HG03039 (cell line): ENCODE measurements at regions not wholly inside any gene's neighbourhood (a gene's known extent, or its start where the extent isn't known, plus 50 kb on each side); places are given as distances from the start of the nearest gene placed in this dataset.
"Not testable (repeated sequence)": the region's sequence is repeated elsewhere in the genome, so short reads cannot be mapped to it uniquely, and the experiment has no call there.

Experiments used
- ATAC-seq: cut with Tn5 transposase; IDR thresholded peaks from one replicate; pipeline ENCODE4 v1.9.1; 2021; ENCODE audit warnings: mild to moderate bottlenecking, moderate library complexity; ENCODE audit not compliant: unreplicated experiment

- ATAC-seq = no peak
These were observed 223.6 kb downstream of the ADAMTS15 start for GRCh38 chr11:130671801-130672700.

- no peak for ATAC-seq
These were observed 224.5 kb downstream of the ADAMTS15 start for GRCh38 chr11:130672911-130673310.

GRCh38 chr11:130673698-130674097, 225.3 kb downstream of the ADAMTS15 start:
- ATAC-seq = no peak

GRCh38 chr11:130674686-130675308, 226.4 kb downstream of the ADAMTS15 start:
- ATAC-seq = no peak

- no peak for ATAC-seq
These were observed 227.0 kb downstream of the ADAMTS15 start for GRCh38 chr11:130675371-130675821.

GRCh38 chr11:130675917-130676316, 227.5 kb downstream of the ADAMTS15 start:
- ATAC-seq = no peak

GRCh38 chr11:130677486-130678153, 229.2 kb downstream of the ADAMTS15 start:
- no peak for ATAC-seq

GRCh38 chr11:130679247-130679646, 230.8 kb downstream of the ADAMTS15 start:
- ATAC-seq = no peak

- not testable (repeated sequence) for ATAC-seq
These were observed 233.8 kb downstream of the SNX19 start for GRCh38 chr11:130682471-130682870.

GRCh38 chr11:130689222-130689908, 226.9 kb downstream of the SNX19 start:
- ATAC-seq = no peak

GRCh38 chr11:130691581-130691980, 224.7 kb downstream of the SNX19 start:
- ATAC-seq = no peak

- no peak for ATAC-seq
These were observed 224.1 kb downstream of the SNX19 start for GRCh38 chr11:130692220-130692619.

- no peak for ATAC-seq
These were observed 222.7 kb downstream of the SNX19 start for GRCh38 chr11:130693543-130693942.

- no peak for ATAC-seq
These were observed 221.7 kb downstream of the SNX19 start for GRCh38 chr11:130694488-130695045.

GRCh38 chr11:130698174-130698573, 218.1 kb downstream of the SNX19 start:
- no peak for ATAC-seq

GRCh38 chr11:130699561-130699960, 216.7 kb downstream of the SNX19 start:
- ATAC-seq = no peak

- ATAC-seq = no peak
These were observed 216.2 kb downstream of the SNX19 start for GRCh38 chr11:130700092-130700491.

GRCh38 chr11:130703489-130704190, 212.6 kb downstream of the SNX19 start:
- no peak for ATAC-seq

- ATAC-seq = no peak
These were observed 210.4 kb downstream of the SNX19 start for GRCh38 chr11:130705670-130706421.
